GM10266 (cell line): ENCODE measurements at regions not wholly inside any gene's neighbourhood (a gene's known extent, or its start where the extent isn't known, plus 50 kb on each side); places are given as distances from the start of the nearest gene placed in this dataset.

Experiments used
- DNase-seq: peaks from one replicate; pipeline ENCODE4 v3.0.0; 2012; ENCODE audit errors: extremely low spot score
- CTCF ChIP-seq: IDR thresholded peaks from 2 replicates; pipeline ENCODE4 v1.5.1; 2012; ENCODE audit warnings: mild to moderate bottlenecking, low read depth; ENCODE audit not compliant: control insufficient read depth, insufficient read depth; ENCODE audit errors: missing control alignments

DNA sequence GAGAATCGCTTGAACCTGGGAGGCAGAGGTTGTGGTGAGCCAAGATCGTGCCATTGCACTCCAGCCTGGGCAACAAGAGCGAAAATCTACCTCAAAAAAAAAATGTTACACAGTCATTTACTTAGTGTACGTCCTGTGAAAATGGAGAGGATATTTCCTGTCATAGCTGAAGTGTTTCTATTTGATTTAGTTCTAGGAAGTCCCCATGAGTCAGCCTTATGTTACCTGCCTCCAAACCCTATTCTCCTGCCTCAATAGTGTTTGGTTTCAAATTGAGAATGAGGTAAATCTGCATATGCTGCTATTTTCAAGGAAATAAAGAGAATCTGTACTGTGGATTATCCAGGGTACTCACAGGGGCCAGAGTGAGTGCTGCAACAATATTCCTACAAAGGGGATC lies 1284.5 kb upstream of the AUTS2 start:
- no peak for TF ChIP-seq CTCF
- no peak for DNase-seq

GRCh38 chr7:68314208-68314607 lies 1284.1 kb upstream of the AUTS2 start:
- DNase-seq: no peak
- no peak for TF ChIP-seq CTCF

- TF ChIP-seq CTCF: no peak
- no peak for DNase-seq
Measured at GRCh38 chr7:68317476-68317875, 1280.8 kb upstream of the AUTS2 start.

GRCh38 chr7:68319061-68319460 lies 1279.2 kb upstream of the AUTS2 start:
- TF ChIP-seq CTCF: no peak
- DNase-seq: no peak

DNA sequence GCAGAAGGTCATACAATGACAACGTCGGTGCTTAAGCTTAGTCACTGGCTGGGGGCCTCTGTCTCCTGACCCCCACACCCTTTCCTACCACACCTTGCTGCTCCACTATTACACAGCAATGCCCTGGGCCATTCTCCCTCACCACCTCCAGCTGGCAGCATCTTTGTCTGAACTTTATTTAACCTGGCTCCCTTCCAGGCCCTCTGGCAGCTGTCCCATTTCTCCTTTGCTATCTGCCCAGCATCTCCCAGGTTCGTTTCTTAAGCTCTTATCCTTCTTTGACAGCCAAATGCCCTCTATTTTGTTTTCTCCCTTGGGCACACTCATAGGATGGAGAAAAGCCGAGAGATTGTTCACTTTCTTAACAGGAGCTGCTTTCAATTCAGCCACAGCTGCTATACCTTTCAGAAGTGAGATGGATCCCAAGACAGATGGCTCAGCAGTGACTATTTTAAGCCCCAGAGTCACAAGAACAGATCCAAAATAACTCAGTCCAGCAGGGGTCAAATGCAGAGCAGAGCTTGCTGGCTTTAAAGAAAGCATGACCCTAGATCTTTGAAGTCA lies 1277.1 kb upstream of the AUTS2 start:
- DNase-seq: no peak

GRCh38 chr7:68321776-68322496 lies 1276.3 kb upstream of the AUTS2 start:
- no peak for DNase-seq
- no peak for TF ChIP-seq CTCF

More for the DNA sequence above, 1277.1 kb upstream of the AUTS2 start:
- no peak for TF ChIP-seq CTCF

GRCh38 chr7:68324621-68325020 lies 1273.7 kb upstream of the AUTS2 start:
- TF ChIP-seq CTCF: no peak
- no peak for DNase-seq
